Fibroblast of the aortic adventitia (primary cell): ENCODE measurements at regions not wholly inside any gene's neighbourhood (a gene's known extent, or its start where the extent isn't known, plus 50 kb on each side); places are given as distances from the start of the nearest gene placed in this dataset.

Experiments used
- DNase-seq: peaks from one replicate; pipeline ENCODE4 v3.0.0-alpha.2; 2010; ENCODE audit warnings: low read depth
- H3K4me3 ChIP-seq: 2 replicates; pipeline ENCODE4 v1.5.1; 2011; ENCODE audit warnings: low read depth, mild to moderate bottlenecking, control low read depth, low read length, moderate library complexity
- CTCF ChIP-seq: IDR thresholded peaks from 2 replicates; pipeline ENCODE4 v1.5.1; 2011; ENCODE audit warnings: mild to moderate bottlenecking, low read length, control low read depth, inconsistent platforms; ENCODE audit not compliant: insufficient read depth

GRCh38 chr3:115420086-115420485 lies 203.2 kb upstream of the GAP43 start:
- no peak for DNase-seq
- TF ChIP-seq CTCF: no peak
- no peak overlapping the region for H3K4me3 ChIP-seq

GRCh38 chr3:115423170-115423569 lies 200.1 kb upstream of the GAP43 start:
- TF ChIP-seq CTCF: no peak
- DNase-seq: peak; percentile 27

GRCh38 chr3:115428841-115429240 lies 194.5 kb upstream of the GAP43 start:
- DNase-seq: no peak
- TF ChIP-seq CTCF: no peak
- no peak overlapping the region for H3K4me3 ChIP-seq

More at GRCh38 chr3:115423170-115423569, 200.1 kb upstream of the GAP43 start:
- H3K4me3 ChIP-seq: no peak overlapping the region

GRCh38 chr3:115436767-115437301 lies 186.5 kb upstream of the GAP43 start:
- DNase-seq: peak; percentile 96
- H3K4me3 ChIP-seq: no peak overlapping the region
- peak; percentile 56 for TF ChIP-seq CTCF

GRCh38 chr3:115438799-115439198 lies 184.5 kb upstream of the GAP43 start:
- TF ChIP-seq CTCF: no peak
- no peak for DNase-seq
- H3K4me3 ChIP-seq: no peak overlapping the region

GRCh38 chr3:115445559-115445958 lies 177.8 kb upstream of the GAP43 start:
- no peak for DNase-seq
- TF ChIP-seq CTCF: no peak
- H3K4me3 ChIP-seq: no peak overlapping the region

- TF ChIP-seq CTCF: no peak
- peak; percentile 47 for DNase-seq
- H3K4me3 ChIP-seq: no peak overlapping the region
Observed at GRCh38 chr3:115448851-115449250, 174.5 kb upstream of the GAP43 start.
